ENCODE measurements at regions not wholly inside any gene's neighbourhood (a gene's known extent, or its start where the extent isn't known, plus 50 kb on each side); places are given as distances from the start of the nearest gene placed in this dataset.
"Not testable (repeated sequence)": the region's sequence is repeated elsewhere in the genome, so short reads cannot be mapped to it uniquely, and the experiment has no call there.

DNA sequence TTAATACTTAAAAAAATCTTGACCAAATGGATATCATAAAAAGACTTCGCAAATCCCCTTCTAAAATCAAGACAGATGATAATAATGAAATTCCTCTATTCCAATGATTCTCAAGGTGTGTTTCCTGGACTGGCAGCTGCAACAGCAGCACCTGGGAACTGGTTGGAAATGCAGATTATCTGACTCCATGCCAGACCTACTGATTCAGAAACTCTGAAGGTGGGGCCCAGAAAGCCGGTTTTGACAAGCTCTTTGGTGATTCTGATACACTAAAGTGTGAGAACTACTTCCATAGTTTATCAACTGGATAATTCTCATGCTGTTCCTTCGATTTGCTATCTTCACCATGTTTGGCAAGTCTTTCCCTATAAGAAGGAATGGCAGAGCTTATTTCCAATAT is 252.1 kb downstream of the COL12A1 start:
- no peak for DNase-seq

GRCh38 chr6:74946961-74947360 is 258.9 kb downstream of the COL12A1 start:
- no peak for DNase-seq

DNA sequence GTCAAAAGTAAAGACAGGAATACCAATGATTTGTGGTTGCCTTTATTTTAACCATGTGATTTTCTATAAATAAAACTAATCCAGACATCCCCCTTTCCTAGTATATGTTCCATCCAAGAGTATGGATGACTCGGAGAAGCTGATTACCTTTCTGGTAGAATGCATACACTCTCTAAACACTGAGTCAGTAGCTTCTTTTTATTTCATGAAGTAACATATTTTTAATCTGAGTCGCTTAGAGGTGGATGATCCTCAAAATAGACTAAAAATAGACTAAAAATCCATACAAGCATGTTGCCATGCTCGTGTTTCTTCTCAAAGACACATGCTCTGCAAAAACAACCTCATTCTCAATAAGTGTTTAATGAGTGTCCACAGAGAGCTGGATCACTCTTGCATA is 263.7 kb downstream of the COL12A1 start:
- no peak for DNase-seq

GRCh38 chr6:74941424-74941823 is 264.4 kb downstream of the COL12A1 start:
- peak; percentile 80 for DNase-seq

- DNase-seq, result no peak
Measured at GRCh38 chr6:74939721-74940620, 265.9 kb downstream of the COL12A1 start.

- DNase-seq, result peak; percentile 50
Measured at GRCh38 chr6:74939151-74939708, 266.6 kb downstream of the COL12A1 start.

- DNase-seq, result no peak
Measured at GRCh38 chr6:74937936-74938335, 267.9 kb downstream of the COL12A1 start.

DNA sequence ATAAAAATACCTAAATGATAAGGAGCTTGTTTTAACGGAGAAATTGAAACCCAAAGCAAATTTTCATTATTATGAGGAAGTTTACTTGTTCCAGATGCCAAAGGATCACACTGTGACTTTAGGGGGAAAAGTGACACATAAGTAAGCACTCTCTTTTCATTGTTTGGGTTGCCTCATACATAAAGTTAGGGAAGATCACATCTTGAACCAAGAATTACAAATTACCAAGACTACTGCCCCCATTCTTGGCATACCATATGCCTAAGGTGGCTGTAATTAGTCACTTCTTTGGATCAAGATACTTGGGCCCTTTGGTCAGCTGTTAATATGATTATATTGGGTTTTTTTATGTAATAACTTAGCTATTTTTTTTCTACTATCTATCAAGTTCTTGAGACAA is 269.0 kb downstream of the COL12A1 start:
- DNase-seq, result no peak

DNA sequence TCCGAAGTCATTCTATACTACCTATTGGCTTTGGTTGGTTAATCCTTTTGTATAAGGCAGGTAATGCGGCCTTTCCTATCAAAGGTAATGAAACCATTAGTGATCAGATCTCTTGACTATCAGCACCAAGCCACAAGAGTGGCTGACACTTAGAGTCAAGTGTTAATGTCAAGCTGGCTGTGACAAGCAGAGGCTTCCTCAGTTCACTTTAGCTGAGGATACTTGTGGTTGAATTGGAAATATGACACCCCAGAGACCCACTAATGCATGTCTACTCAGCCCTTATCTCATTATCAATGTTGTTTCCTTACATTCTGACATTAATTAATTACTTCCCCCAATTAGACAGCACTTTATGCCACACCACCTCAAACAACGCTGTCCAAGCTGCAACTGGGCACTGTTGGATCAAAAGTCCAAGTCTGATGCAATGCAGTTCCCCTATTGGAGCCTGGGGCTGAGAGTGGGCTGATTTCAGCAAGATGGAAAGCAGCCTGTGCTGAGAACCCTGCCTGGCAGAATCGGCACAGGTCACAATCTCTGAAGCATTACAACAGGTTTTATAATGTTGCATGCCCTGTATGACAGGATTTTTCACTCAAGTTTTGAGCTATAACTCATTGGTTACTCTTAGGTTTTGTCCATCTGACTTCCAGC is 273.5 kb downstream of the COL12A1 start:
- no peak for DNase-seq

- DNase-seq, result peak; percentile 71
Measured at GRCh38 chr6:74931558-74931957, 274.3 kb downstream of the COL12A1 start.

DNA sequence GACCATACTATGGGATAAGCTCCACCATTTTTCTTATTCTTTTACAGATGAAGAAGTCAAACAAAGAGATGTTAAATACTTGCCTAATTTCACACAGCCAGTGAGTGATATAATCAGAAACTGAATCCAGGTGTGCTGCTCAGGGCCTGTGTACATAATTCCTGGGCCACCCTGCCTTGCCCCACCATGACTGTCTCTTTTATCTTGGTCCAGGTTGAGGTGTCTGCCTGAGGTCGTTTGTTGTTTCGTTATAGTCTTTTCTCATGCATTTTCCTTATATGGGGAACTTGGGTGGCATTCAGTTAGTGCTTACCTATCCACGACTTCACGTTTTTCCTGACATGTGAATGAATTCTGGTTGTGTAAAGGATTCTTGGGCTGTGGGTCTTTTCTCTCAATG is 277.6 kb downstream of the COL12A1 start:
- no peak for DNase-seq

- DNase-seq, result no peak
Measured at GRCh38 chr6:74927299-74927698, 278.6 kb downstream of the COL12A1 start.

DNA sequence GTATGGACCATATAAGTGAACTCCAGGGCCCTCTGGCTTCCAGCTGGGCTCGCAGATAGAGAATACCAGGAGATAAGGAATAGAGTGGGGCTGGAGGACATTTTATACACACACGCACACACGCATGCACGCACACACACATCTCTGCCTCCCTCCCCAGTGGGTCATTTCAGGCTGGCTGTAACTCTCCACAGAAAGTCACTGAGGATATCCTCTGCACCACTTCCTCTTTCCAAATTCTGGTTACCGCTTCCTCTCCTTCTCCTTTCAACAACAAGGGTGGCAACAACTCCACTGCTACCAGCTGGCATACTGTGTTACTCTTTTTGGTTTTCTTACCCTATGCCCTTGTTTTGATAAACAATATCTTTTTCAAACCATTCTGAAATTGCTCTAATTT is 280.2 kb downstream of the COL12A1 start:
- no peak for DNase-seq

GRCh38 chr6:74914888-74915287 is 291.0 kb downstream of the COL12A1 start:
- no peak for DNase-seq

DNA sequence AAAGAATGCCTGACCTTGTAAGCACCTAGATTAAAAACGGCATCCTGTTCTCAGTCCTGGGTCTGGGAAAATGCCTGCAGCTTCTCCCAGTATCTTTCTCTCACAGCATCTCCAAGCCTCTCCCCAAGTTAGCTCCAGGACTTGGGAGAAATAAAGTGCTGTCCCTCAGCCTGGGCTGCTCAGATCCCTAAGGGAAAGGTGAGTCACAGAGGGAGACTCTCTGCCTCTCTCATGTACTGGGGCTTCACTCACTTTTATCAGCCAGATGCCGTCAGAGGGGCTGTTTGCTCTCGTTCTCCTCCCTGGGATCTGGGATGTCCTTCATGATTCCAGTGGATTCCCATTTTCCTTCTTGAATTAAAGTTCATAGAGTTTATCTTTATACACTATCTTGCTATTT is 293.6 kb downstream of the COL12A1 start:
- no peak for DNase-seq

DNA sequence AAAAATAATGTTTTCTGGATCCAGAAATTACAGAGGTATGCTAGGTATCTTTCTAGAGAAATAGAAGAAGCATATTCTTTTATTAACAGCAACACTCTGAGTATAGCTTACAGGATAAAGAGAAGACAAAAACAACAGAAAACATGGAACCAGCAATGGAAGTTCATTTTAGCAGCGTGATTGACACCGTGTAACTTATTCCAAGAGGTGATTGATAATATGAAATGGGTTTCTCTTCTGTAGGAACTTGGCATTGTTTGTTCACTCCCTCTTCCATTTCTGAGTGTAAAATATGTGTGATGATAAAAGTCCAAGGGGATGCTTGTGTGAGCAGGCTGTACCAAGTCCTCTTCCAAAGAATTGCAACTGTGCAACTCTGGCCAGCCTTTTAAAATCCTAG is 303.0 kb downstream of the COL12A1 start:
- DNase-seq, result no peak

DNA sequence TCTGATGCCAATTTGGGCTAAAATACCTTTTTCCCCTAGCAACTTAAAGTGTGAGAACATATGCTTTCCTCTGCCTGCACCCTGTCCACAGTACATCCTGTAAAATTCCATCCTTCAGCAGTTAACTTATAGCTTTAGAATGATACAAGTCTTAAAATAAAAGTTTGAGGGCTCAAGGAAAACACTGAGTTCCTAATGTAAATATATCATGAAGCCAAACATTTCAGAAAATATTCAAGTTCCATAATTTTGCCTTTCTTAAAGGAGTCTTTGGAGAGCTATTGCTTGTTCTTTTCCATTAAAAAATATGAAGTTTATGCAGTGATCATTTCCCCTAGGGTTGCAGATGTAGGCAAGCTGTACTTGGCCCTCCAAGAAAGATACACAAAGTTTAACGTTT is 303.8 kb downstream of the COL12A1 start:
- DNase-seq, result peak; percentile 40

GRCh38 chr6:74901576-74901975 is 304.3 kb downstream of the COL12A1 start:
- DNase-seq, result no peak

- no peak for DNase-seq
Measured at GRCh38 chr6:74899416-74899815, 306.4 kb downstream of the COL12A1 start.

DNA sequence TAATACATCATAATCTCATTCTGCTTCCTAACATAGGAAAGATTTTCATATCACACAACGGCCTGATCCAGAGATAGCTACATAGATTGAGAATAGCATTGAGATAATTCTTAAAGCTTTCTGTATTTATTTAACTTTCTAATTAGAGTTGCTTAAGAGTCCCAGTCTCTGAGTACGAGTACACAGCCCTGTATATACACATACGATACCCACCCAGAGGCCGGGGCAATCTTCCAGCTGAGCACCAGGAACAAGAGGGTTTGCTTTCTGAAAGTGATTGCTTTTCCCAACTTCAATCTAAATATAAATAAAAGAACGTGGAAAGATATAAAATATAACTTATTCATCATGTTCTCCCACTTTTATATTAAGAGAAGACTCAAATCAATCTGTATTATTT is 313.8 kb downstream of the COL12A1 start:
- DNase-seq, result no peak

DNA sequence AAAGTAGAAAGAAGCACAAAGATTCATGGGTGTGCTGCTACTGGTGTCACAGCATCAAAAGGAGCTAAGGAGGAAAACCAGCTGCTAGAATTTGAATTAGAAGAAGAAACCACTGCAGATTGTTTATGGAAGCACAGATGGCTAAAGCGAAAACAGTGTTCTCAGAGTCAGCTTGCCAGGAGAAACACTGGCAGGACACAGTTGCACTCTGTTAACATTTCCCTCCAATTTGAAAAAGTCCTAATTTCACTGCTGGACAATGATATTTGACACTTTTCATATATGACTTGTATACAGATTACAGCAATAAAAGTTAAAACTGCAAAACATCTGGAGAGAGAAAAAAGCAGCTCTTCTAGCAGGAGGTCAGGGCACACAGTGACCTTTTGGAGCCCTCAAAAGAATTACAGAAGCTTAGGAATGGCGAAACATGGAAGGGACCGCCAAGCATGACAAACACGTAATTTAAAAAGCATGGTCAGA is 314.5 kb downstream of the COL12A1 start:
- peak; percentile 34 for DNase-seq

GRCh38 chr6:74889635-74890034 is 316.2 kb downstream of the COL12A1 start:
- DNase-seq, result no peak

- DNase-seq, result not testable (repeated sequence)
Measured at GRCh38 chr6:74888741-74889140, 317.1 kb downstream of the COL12A1 start.
